Transverse colon (tissue), 4 donors: ENCODE measurements at regions not wholly inside any gene's neighbourhood (a gene's known extent, or its start where the extent isn't known, plus 50 kb on each side); places are given as distances from the start of the nearest gene placed in this dataset.

Experiments used
- CTCF ChIP-seq, 5 experiments: fragments of 200-600 bp in 3 of 5; fragments of 450-650 bp in 2 of 5; sonication (generic) in 3 of 5; IDR thresholded peaks; 1 replicate in 2 of 5; 2 replicates in 3 of 5; pipeline ENCODE4 v1.5.1; 2016 to 2017; ENCODE audit warnings: antibody characterized with exemption in 5 of 5, inconsistent platforms in 3 of 5, mild to moderate bottlenecking in 2 of 5, moderate library complexity in 1 of 5
- POLR2A ChIP-seq: fragments of 450-650 bp; IDR thresholded peaks from one replicate; pipeline ENCODE4 v1.6.1; 2016; ENCODE audit warnings: antibody characterized with exemption, mild to moderate bottlenecking, moderate library complexity
- POLR2AphosphoS5 ChIP-seq, 3 donors: sonication (generic); formaldehyde crosslinking; IDR thresholded peaks; one replicate each; pipeline ENCODE4 v1.6.1; 2016; ENCODE audit warnings: antibody characterized with exemption in 3 of 3

- TF ChIP-seq CTCF (IDR thresholded peaks at IDR 0.05) (no peak), POLR2AphosphoS5 (IDR thresholded peaks at IDR 0.05) (no peak), POLR2A (no peak)
Observed at GRCh38 chr11:122516686-122517085, 138.8 kb upstream of the UBASH3B start.
